ENCODE measurements at regions not wholly inside any gene's neighbourhood (a gene's known extent, or its start where the extent isn't known, plus 50 kb on each side); places are given as distances from the start of the nearest gene placed in this dataset.

DNA sequence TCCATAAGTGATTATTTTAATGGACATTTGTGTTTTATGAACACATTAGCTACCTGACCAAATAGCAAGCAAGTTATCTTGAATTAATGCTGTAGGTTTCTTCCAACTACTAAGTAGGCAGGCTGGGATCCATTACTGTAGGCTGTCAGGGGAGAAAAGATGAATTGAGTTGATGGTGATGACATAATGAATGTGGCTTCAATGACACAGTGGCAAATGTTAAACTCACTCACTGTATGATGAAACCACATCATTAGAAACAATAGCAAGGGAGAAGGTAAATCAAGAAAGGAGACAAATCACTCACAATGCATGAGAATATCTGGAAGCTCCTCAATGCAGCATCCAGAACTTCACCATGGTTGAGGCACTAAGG is 529.7 kb upstream of the CITED2 start:
- TF ChIP-seq, protein P1, sequence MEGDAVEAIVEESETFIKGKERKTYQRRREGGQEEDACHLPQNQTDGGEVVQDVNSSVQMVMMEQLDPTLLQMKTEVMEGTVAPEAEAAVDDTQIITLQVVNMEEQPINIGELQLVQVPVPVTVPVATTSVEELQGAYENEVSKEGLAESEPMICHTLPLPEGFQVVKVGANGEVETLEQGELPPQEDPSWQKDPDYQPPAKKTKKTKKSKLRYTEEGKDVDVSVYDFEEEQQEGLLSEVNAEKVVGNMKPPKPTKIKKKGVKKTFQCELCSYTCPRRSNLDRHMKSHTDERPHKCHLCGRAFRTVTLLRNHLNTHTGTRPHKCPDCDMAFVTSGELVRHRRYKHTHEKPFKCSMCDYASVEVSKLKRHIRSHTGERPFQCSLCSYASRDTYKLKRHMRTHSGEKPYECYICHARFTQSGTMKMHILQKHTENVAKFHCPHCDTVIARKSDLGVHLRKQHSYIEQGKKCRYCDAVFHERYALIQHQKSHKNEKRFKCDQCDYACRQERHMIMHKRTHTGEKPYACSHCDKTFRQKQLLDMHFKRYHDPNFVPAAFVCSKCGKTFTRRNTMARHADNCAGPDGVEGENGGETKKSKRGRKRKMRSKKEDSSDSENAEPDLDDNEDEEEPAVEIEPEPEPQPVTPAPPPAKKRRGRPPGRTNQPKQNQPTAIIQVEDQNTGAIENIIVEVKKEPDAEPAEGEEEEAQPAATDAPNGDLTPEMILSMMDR (IDR thresholded peaks at IDR 0.05; ENCODE audit: low read length): no peak
- no peak for TF ChIP-seq EZH2 (IDR thresholded peaks at IDR 0.05; ENCODE audit: borderline replicate concordance, low read length)
